ENCODE measurements at regions not wholly inside any gene's neighbourhood (a gene's known extent, or its start where the extent isn't known, plus 50 kb on each side); places are given as distances from the start of the nearest gene placed in this dataset.

DNA sequence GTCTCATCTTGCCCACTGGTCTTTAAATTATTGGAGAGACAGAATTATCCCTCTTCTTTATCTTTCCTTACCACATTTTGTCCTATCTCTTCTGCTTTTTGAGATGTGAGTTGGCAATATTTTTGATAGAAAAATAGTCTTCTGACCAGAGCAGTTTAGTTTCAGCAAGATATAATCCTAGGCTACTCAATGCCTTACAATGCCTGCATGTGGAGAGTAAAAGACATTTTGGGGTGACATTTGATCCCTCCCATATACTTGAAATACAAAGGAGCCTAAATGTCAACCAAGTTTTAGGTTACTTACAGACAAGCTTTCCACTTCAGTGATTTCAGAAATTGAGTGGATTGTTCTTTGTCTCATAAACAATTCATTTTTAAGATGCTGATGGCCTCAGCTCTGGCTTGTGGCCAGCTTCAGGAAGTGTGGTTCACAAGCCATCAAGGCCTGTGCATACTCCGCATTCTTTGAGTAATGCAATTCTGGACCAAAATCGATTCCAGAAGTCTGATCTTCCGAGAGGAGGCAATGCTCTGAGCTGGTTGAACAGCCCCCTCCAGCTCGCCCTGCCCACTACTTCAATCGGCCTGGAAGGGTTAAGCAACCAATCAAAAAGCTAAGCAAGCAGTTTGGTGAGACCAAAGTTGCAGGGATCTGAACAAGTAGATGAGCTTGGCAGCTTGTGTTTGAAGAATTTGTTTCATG is 274.4 kb downstream of the BLID start:
- TF ChIP-seq EZH2 (IDR thresholded peaks at IDR 0.05) = no peak
- TF ChIP-seq, protein P1, sequence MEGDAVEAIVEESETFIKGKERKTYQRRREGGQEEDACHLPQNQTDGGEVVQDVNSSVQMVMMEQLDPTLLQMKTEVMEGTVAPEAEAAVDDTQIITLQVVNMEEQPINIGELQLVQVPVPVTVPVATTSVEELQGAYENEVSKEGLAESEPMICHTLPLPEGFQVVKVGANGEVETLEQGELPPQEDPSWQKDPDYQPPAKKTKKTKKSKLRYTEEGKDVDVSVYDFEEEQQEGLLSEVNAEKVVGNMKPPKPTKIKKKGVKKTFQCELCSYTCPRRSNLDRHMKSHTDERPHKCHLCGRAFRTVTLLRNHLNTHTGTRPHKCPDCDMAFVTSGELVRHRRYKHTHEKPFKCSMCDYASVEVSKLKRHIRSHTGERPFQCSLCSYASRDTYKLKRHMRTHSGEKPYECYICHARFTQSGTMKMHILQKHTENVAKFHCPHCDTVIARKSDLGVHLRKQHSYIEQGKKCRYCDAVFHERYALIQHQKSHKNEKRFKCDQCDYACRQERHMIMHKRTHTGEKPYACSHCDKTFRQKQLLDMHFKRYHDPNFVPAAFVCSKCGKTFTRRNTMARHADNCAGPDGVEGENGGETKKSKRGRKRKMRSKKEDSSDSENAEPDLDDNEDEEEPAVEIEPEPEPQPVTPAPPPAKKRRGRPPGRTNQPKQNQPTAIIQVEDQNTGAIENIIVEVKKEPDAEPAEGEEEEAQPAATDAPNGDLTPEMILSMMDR (IDR thresholded peaks at IDR 0.05) = no peak
